Activated CD8-positive, alpha-beta memory T cell treated with anti-CD3 and anti-CD28 coated beads, Interleukin-2, amount 10 ng/mL, durations not matched to agents 7 days and 5 days (primary cell): ENCODE measurements at regions not wholly inside any gene's neighbourhood (a gene's known extent, or its start where the extent isn't known, plus 50 kb on each side); places are given as distances from the start of the nearest gene placed in this dataset.
"Not testable (repeated sequence)": the region's sequence is repeated elsewhere in the genome, so short reads cannot be mapped to it uniquely, and the experiment has no call there.

Experiments used
- ATAC-seq: fragments of 150-1000 bp; cut with Tn5 transposase; one replicate; pipeline ENCODE4 v1.10.0; 2021; ENCODE audit warnings: moderate library complexity
- CTCF ChIA-PET: fragments of 350-600 bp; sonication (Branson Sonifier 250); formaldehyde crosslinking; loops from one replicate; lab custom pipeline; 2021; ENCODE audit warnings: antibody characterized with exemption; lab: Charles Lee
- DNase-seq: peaks from one replicate; pipeline ENCODE4 v3.0.0-alpha.2; 2020
- H3K27ac Mint-ChIP-seq: one replicate; pipeline ENCODE4 v1.8.0; 2021; ENCODE audit warnings: mild to moderate bottlenecking, mixed read lengths
- H3K27me3 Mint-ChIP-seq: one replicate; pipeline ENCODE4 v1.8.0; 2021; ENCODE audit warnings: mixed read lengths
- H3K36me3 Mint-ChIP-seq: one replicate; pipeline ENCODE4 v1.8.0; 2021; ENCODE audit warnings: mild to moderate bottlenecking, mixed read lengths
- H3K4me1 Mint-ChIP-seq: one replicate; pipeline ENCODE4 v1.8.0; 2021; ENCODE audit warnings: mixed read lengths
- H3K4me3 Mint-ChIP-seq: one replicate; pipeline ENCODE4 v1.8.0; 2021; ENCODE audit warnings: mild to moderate bottlenecking, moderate library complexity, mixed read lengths
- H3K9me3 Mint-ChIP-seq: one replicate; pipeline ENCODE4 v1.8.0; 2022; ENCODE audit warnings: low read depth, mixed read lengths

- Mint-ChIP-seq H3K27me3 (no peaks in the 10 kb centered on the region), H3K9me3 (no peaks in the 10 kb centered on the region), H3K4me1 (no peaks in the 10 kb centered on the region), H3K4me3 (no peak overlapping the region), H3K27ac (no peak overlapping the region), H3K36me3 (no peaks in the 10 kb centered on the region)
- CTCF ChIA-PET: no interaction called here
- ATAC-seq: no peak
- DNase-seq: no peak
These were observed 501.1 kb upstream of the JAG1 start for GRCh38 chr20:11174861-11175260.

GRCh38 chr20:11176431-11176830 lies 502.6 kb upstream of the JAG1 start:
- no peak for DNase-seq
- Mint-ChIP-seq H3K9me3 (no peaks in the 10 kb centered on the region), H3K27ac (no peak overlapping the region), H3K36me3 (no peaks in the 10 kb centered on the region), H3K4me1 (no peaks in the 10 kb centered on the region), H3K27me3 (no peaks in the 10 kb centered on the region), H3K4me3 (no peak overlapping the region)
- CTCF ChIA-PET: no interaction called here
- ATAC-seq: no peak

GRCh38 chr20:11178946-11179654 lies 505.3 kb upstream of the JAG1 start:
- DNase-seq (no peak), ATAC-seq (no peak)
- Mint-ChIP-seq H3K4me3 (no peak overlapping the region), H3K36me3 (no peaks in the 10 kb centered on the region), H3K27ac (no peak overlapping the region), H3K27me3 (no peaks in the 10 kb centered on the region), H3K4me1 (no peaks in the 10 kb centered on the region), H3K9me3 (peaks cover under 1% of the 10 kb centered on the region)
- CTCF ChIA-PET: no interaction called here

GRCh38 chr20:11180186-11180585 lies 506.4 kb upstream of the JAG1 start:
- CTCF ChIA-PET: no interaction called here
- Mint-ChIP-seq H3K4me3 (no peak overlapping the region), H3K9me3 (peaks cover 4% of the 10 kb centered on the region), H3K27me3 (no peaks in the 10 kb centered on the region), H3K36me3 (no peaks in the 10 kb centered on the region), H3K27ac (no peak overlapping the region), H3K4me1 (no peaks in the 10 kb centered on the region)
- DNase-seq (no peak), ATAC-seq (no peak)

GRCh38 chr20:11181129-11181528 lies 507.3 kb upstream of the JAG1 start:
- H3K4me3 Mint-ChIP-seq, DNase-seq, H3K27me3 Mint-ChIP-seq, H3K4me1 Mint-ChIP-seq, H3K9me3 Mint-ChIP-seq, ATAC-seq, H3K27ac Mint-ChIP-seq, CTCF ChIA-PET, H3K36me3 Mint-ChIP-seq: not testable (repeated sequence)

GRCh38 chr20:11181966-11182365 lies 508.2 kb upstream of the JAG1 start:
- DNase-seq (no peak), ATAC-seq (no peak)
- Mint-ChIP-seq H3K27me3 (no peaks in the 10 kb centered on the region), H3K9me3 (peaks cover 4% of the 10 kb centered on the region), H3K27ac (no peak overlapping the region), H3K36me3 (no peaks in the 10 kb centered on the region), H3K4me1 (no peaks in the 10 kb centered on the region), H3K4me3 (no peak overlapping the region)
- CTCF ChIA-PET: no interaction called here

GRCh38 chr20:11182720-11183119 lies 508.9 kb upstream of the JAG1 start:
- CTCF ChIA-PET: no interaction called here
- DNase-seq (no peak), ATAC-seq (no peak)
- Mint-ChIP-seq H3K4me3 (no peak overlapping the region), H3K27me3 (no peaks in the 10 kb centered on the region), H3K27ac (no peak overlapping the region), H3K36me3 (no peaks in the 10 kb centered on the region), H3K4me1 (no peaks in the 10 kb centered on the region), H3K9me3 (peaks cover 4% of the 10 kb centered on the region)

- H3K9me3 Mint-ChIP-seq: peaks cover 4% of the 10 kb centered on the region
- H3K36me3 Mint-ChIP-seq: no peaks in the 10 kb centered on the region
- no peak for ATAC-seq
- H3K27ac Mint-ChIP-seq: no peak overlapping the region
- H3K27me3 Mint-ChIP-seq: no peaks in the 10 kb centered on the region
- CTCF ChIA-PET: no interaction called here
- no peaks in the 10 kb centered on the region for H3K4me1 Mint-ChIP-seq
- no peak overlapping the region for H3K4me3 Mint-ChIP-seq
- DNase-seq: no peak
These were observed 512.7 kb upstream of the JAG1 start for GRCh38 chr20:11186301-11187008.

- Mint-ChIP-seq H3K27ac (no peak overlapping the region), H3K9me3 (peaks cover 7% of the 10 kb centered on the region), H3K27me3 (no peaks in the 10 kb centered on the region), H3K4me1 (no peaks in the 10 kb centered on the region), H3K36me3 (no peaks in the 10 kb centered on the region), H3K4me3 (no peak overlapping the region)
- no peak for ATAC-seq
- CTCF ChIA-PET: no interaction called here
- DNase-seq: no peak
These were observed 515.2 kb upstream of the JAG1 start for GRCh38 chr20:11188843-11189603.

- ATAC-seq (no peak), DNase-seq (no peak)
- no peak overlapping the region for H3K27ac Mint-ChIP-seq
- H3K9me3 Mint-ChIP-seq: peaks cover 3% of the 10 kb centered on the region
- no peaks in the 10 kb centered on the region for H3K36me3 Mint-ChIP-seq
- no peaks in the 10 kb centered on the region for H3K4me1 Mint-ChIP-seq
- no peak overlapping the region for H3K4me3 Mint-ChIP-seq
- no peaks in the 10 kb centered on the region for H3K27me3 Mint-ChIP-seq
- CTCF ChIA-PET: no interaction called here
These were observed 516.9 kb upstream of the JAG1 start for GRCh38 chr20:11190741-11191140.

GRCh38 chr20:11192106-11192505 lies 518.3 kb upstream of the JAG1 start:
- CTCF ChIA-PET: no interaction called here
- no peaks in the 10 kb centered on the region for H3K4me1 Mint-ChIP-seq

GRCh38 chr20:11193241-11193640 lies 519.4 kb upstream of the JAG1 start:
- no peak overlapping the region for H3K4me3 Mint-ChIP-seq
- no peaks in the 10 kb centered on the region for H3K27me3 Mint-ChIP-seq
- peaks cover 3% of the 10 kb centered on the region for H3K9me3 Mint-ChIP-seq
- no peak overlapping the region for H3K27ac Mint-ChIP-seq
- no peaks in the 10 kb centered on the region for H3K36me3 Mint-ChIP-seq
- ATAC-seq: no peak
- H3K4me1 Mint-ChIP-seq: no peaks in the 10 kb centered on the region
- CTCF ChIA-PET: no interaction called here
- DNase-seq: no peak

More at GRCh38 chr20:11192106-11192505, 518.3 kb upstream of the JAG1 start:
- Mint-ChIP-seq H3K27ac (no peak overlapping the region), H3K4me3 (no peak overlapping the region), H3K36me3 (no peaks in the 10 kb centered on the region), H3K27me3 (no peaks in the 10 kb centered on the region), H3K9me3 (peaks cover 3% of the 10 kb centered on the region)
- DNase-seq: no peak
- no peak for ATAC-seq

GRCh38 chr20:11195169-11195568 lies 521.4 kb upstream of the JAG1 start:
- H3K9me3 Mint-ChIP-seq: peaks cover 3% of the 10 kb centered on the region
- no peaks in the 10 kb centered on the region for H3K27me3 Mint-ChIP-seq
- DNase-seq (no peak), ATAC-seq (no peak)
- no peak overlapping the region for H3K4me3 Mint-ChIP-seq
- H3K36me3 Mint-ChIP-seq: no peaks in the 10 kb centered on the region
- no peaks in the 10 kb centered on the region for H3K4me1 Mint-ChIP-seq
- CTCF ChIA-PET: no interaction called here
- H3K27ac Mint-ChIP-seq: no peak overlapping the region
